ENCODE measurements at regions not wholly inside any gene's neighbourhood (a gene's known extent, or its start where the extent isn't known, plus 50 kb on each side); places are given as distances from the start of the nearest gene placed in this dataset.

GRCh38 chr9:135373820-135374219 is 105.8 kb upstream of the PPP1R26 start:
- TF ChIP-seq CTCF (IDR thresholded peaks at IDR 0.05; ENCODE audit: low read depth, low read length) (no peak), MYC (IDR thresholded peaks at IDR 0.05; ENCODE audit: low read depth, low read length) (no peak)

All from NB4 (cell line).